ENCODE measurements at regions not wholly inside any gene's neighbourhood (a gene's known extent, or its start where the extent isn't known, plus 50 kb on each side); places are given as distances from the start of the nearest gene placed in this dataset.

DNA sequence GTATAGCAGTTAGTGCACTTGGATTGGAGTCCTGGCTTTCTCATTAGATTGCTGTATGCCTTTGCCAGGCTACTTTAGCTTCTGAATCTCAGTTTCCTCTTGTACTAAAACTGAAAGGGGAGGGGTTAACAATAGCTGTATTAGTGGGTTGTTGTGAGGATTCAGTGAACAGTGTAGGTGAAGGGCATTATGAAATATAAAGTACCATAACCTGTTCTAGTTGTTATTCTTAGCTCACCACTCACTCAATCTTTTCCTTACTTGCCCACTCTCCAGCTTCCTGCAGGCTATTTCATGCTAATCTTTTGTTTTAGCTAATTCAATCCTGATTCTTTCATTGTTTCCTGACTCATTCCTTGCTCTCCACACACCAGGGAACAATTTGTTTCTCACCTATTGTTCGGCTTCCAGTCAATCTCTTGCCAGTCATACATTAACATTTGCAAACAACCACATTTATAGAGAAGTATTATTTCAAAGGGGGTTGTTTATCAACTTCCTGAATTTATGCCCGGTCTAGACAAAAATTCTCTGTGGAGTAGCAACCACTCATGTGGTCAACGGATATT, 50.6 kb upstream of the EDA start:
- TF ChIP-seq, protein P1, sequence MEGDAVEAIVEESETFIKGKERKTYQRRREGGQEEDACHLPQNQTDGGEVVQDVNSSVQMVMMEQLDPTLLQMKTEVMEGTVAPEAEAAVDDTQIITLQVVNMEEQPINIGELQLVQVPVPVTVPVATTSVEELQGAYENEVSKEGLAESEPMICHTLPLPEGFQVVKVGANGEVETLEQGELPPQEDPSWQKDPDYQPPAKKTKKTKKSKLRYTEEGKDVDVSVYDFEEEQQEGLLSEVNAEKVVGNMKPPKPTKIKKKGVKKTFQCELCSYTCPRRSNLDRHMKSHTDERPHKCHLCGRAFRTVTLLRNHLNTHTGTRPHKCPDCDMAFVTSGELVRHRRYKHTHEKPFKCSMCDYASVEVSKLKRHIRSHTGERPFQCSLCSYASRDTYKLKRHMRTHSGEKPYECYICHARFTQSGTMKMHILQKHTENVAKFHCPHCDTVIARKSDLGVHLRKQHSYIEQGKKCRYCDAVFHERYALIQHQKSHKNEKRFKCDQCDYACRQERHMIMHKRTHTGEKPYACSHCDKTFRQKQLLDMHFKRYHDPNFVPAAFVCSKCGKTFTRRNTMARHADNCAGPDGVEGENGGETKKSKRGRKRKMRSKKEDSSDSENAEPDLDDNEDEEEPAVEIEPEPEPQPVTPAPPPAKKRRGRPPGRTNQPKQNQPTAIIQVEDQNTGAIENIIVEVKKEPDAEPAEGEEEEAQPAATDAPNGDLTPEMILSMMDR (IDR thresholded peaks at IDR 0.05; ENCODE audit: control extremely low read depth in 1 of 3, insufficient read depth in 1 of 3, low read depth in 1 of 3, low read length in 3 of 3) = no peak
- TF ChIP-seq POLR2AphosphoS5 (IDR thresholded peaks at IDR 0.05; ENCODE audit: low read depth, low read length) = no peak
- no peak for TF ChIP-seq JUND (IDR thresholded peaks at IDR 0.05; ENCODE audit: low read length)
- no peak for TF ChIP-seq RFX5 (IDR thresholded peaks at IDR 0.05; ENCODE audit: borderline replicate concordance, low read depth, low read length)
- TF ChIP-seq POLR2A (IDR thresholded peaks at IDR 0.05; ENCODE audit: control extremely low read depth in 1 of 2, low read depth in 2 of 2, low read length in 2 of 2) = no peak
- no peak for TF ChIP-seq CREB1 (IDR thresholded peaks at IDR 0.05)
- TF ChIP-seq SP1 (IDR thresholded peaks at IDR 0.05; ENCODE audit: low read depth, low read length) = no peak
- no peak for TF ChIP-seq SRF (IDR thresholded peaks at IDR 0.05; ENCODE audit: low read depth, low read length)

Data from H1 (cell line).